Stomach (tissue), 4 donors: ENCODE measurements at regions not wholly inside any gene's neighbourhood (a gene's known extent, or its start where the extent isn't known, plus 50 kb on each side); places are given as distances from the start of the nearest gene placed in this dataset.

Experiments
- CTCF ChIP-seq, 7 experiments: fragments of 450-650 bp in 4 of 7; fragments of 200-600 bp in 3 of 7; sonication (generic) in 3 of 7; IDR thresholded peaks; one replicate each; pipeline ENCODE4 v1.5.1; 2016 to 2019; ENCODE audit warnings: antibody characterized with exemption in 7 of 7, control low read depth in 2 of 7, mild to moderate bottlenecking in 1 of 7
- POLR2A ChIP-seq, 4 donors: fragments of 450-650 bp; IDR thresholded peaks; one replicate each; pipeline ENCODE4 v1.6.1; 2016; ENCODE audit warnings: antibody characterized with exemption in 4 of 4, control low read depth in 2 of 4, mild to moderate bottlenecking in 1 of 4, moderate library complexity in 1 of 4
- POLR2AphosphoS5 ChIP-seq, 3 donors: sonication (generic); formaldehyde crosslinking; IDR thresholded peaks; one replicate each; pipeline ENCODE4 v1.6.1; 2016; ENCODE audit warnings: antibody characterized with exemption in 3 of 3

- TF ChIP-seq POLR2A (IDR thresholded peaks at IDR 0.05) (no peak), CTCF (IDR thresholded peaks at IDR 0.05) (no peak), POLR2AphosphoS5 (IDR thresholded peaks at IDR 0.05) (no peak)
Observed at GRCh38 chr21:29403922-29404538, 105.3 kb downstream of the BACH1 start.
